Raji (cell line): ENCODE measurements at regions not wholly inside any gene's neighbourhood (a gene's known extent, or its start where the extent isn't known, plus 50 kb on each side); places are given as distances from the start of the nearest gene placed in this dataset.

Source experiments
- POLR2A ChIP-seq: IDR thresholded peaks from 2 replicates; pipeline ENCODE4 v1.6.1; 2011; ENCODE audit warnings: low read depth, low read length, control low read depth; ENCODE audit not compliant: insufficient read depth

- no peak for TF ChIP-seq POLR2A
These were observed 212.4 kb upstream of the DMRT1 start for GRCh38 chr9:629146-629545.

- TF ChIP-seq POLR2A, result no peak
These were observed 210.7 kb upstream of the DMRT1 start for GRCh38 chr9:630817-631216.

- TF ChIP-seq POLR2A, result no peak
These were observed 209.9 kb upstream of the DMRT1 start for GRCh38 chr9:631596-631995.

- TF ChIP-seq POLR2A, result no peak
These were observed 208.0 kb upstream of the DMRT1 start for GRCh38 chr9:633461-633860.

- TF ChIP-seq POLR2A, result no peak
These were observed 204.4 kb upstream of the DMRT1 start for GRCh38 chr9:636931-637591.

- TF ChIP-seq POLR2A, result no peak
These were observed 203.3 kb upstream of the DMRT1 start for GRCh38 chr9:638152-638551.

GRCh38 chr9:642014-642413, 199.5 kb upstream of the DMRT1 start:
- no peak for TF ChIP-seq POLR2A

- no peak for TF ChIP-seq POLR2A
These were observed 197.5 kb upstream of the DMRT1 start for GRCh38 chr9:643966-644365.

- TF ChIP-seq POLR2A, result no peak
These were observed 194.0 kb upstream of the DMRT1 start for GRCh38 chr9:647522-647921.

- no peak for TF ChIP-seq POLR2A
These were observed 192.1 kb upstream of the DMRT1 start for GRCh38 chr9:649128-650074.

GRCh38 chr9:650362-650761, 191.1 kb upstream of the DMRT1 start:
- no peak for TF ChIP-seq POLR2A

- no peak for TF ChIP-seq POLR2A
These were observed 190.1 kb upstream of the DMRT1 start for GRCh38 chr9:651371-651770.

GRCh38 chr9:652914-653313, 188.6 kb upstream of the DMRT1 start:
- TF ChIP-seq POLR2A, result no peak

GRCh38 chr9:653421-653820, 188.1 kb upstream of the DMRT1 start:
- no peak for TF ChIP-seq POLR2A

GRCh38 chr9:653856-654387, 187.6 kb upstream of the DMRT1 start:
- TF ChIP-seq POLR2A, result no peak

GRCh38 chr9:655875-656274, 185.6 kb upstream of the DMRT1 start:
- no peak for TF ChIP-seq POLR2A

GRCh38 chr9:656926-657568, 184.4 kb upstream of the DMRT1 start:
- no peak for TF ChIP-seq POLR2A
